GM18858 (cell line): ENCODE measurements at regions not wholly inside any gene's neighbourhood (a gene's known extent, or its start where the extent isn't known, plus 50 kb on each side); places are given as distances from the start of the nearest gene placed in this dataset.

Experiments used
- ATAC-seq: cut with Tn5 transposase; IDR thresholded peaks from one replicate; pipeline ENCODE4 v1.9.1; 2021; ENCODE audit not compliant: unreplicated experiment

- no peak for ATAC-seq
These were observed 57.2 kb downstream of the C16orf82 start for GRCh38 chr16:27123795-27124409.

- no peak for ATAC-seq
These were observed 60.6 kb downstream of the C16orf82 start for GRCh38 chr16:27127308-27127707.

GRCh38 chr16:27129401-27129800, 62.7 kb downstream of the C16orf82 start:
- no peak for ATAC-seq

GRCh38 chr16:27138257-27138656, 65.1 kb upstream of the KDM8 start:
- ATAC-seq, result no peak

GRCh38 chr16:27145630-27146029, 57.7 kb upstream of the KDM8 start:
- ATAC-seq, result no peak

- peak; percentile 72 for ATAC-seq
These were observed 53.3 kb upstream of the KDM8 start for GRCh38 chr16:27149986-27150385.

- no peak for ATAC-seq
These were observed 51.2 kb upstream of the KDM8 start for GRCh38 chr16:27152121-27152520.

- no peak for ATAC-seq
These were observed 50.5 kb upstream of the KDM8 start for GRCh38 chr16:27152801-27153200.
